T-helper 1 cell treated with Interleukin-12 subunit alpha and Interleukin-12 subunit beta and Interleukin-4 antibody, amounts not matched to agents 30 μg/mL and 1 μg/mL, for 36 hours (primary cell): ENCODE measurements at regions not wholly inside any gene's neighbourhood (a gene's known extent, or its start where the extent isn't known, plus 50 kb on each side); places are given as distances from the start of the nearest gene placed in this dataset.

Experiments used
- H3K27ac Mint-ChIP-seq: one replicate; pipeline ENCODE4 v1.8.0; 2021; ENCODE audit warnings: mild to moderate bottlenecking, mixed read lengths
- H3K27me3 Mint-ChIP-seq: one replicate; pipeline ENCODE4 v1.8.0; 2021; ENCODE audit warnings: low read depth, mixed read lengths
- H3K36me3 Mint-ChIP-seq: one replicate; pipeline ENCODE4 v1.8.0; 2021; ENCODE audit warnings: low read depth, mixed read lengths
- H3K4me1 Mint-ChIP-seq: one replicate; pipeline ENCODE4 v1.8.0; 2021; ENCODE audit warnings: low read depth, mixed read lengths
- H3K4me3 Mint-ChIP-seq: one replicate; pipeline ENCODE4 v1.8.0; 2021; ENCODE audit warnings: mild to moderate bottlenecking, moderate library complexity, mixed read lengths
- H3K9me3 Mint-ChIP-seq: one replicate; pipeline ENCODE4 v1.8.0; 2021; ENCODE audit warnings: mixed read lengths

GRCh38 chr11:111059726-111060125 is 185.8 kb upstream of the POU2AF2 start:
- no peak overlapping the region for H3K27ac Mint-ChIP-seq
- no peaks in the 10 kb centered on the region for H3K36me3 Mint-ChIP-seq
- H3K9me3 Mint-ChIP-seq, result no peaks in the 10 kb centered on the region
- no peaks in the 10 kb centered on the region for H3K27me3 Mint-ChIP-seq
- no peak overlapping the region for H3K4me3 Mint-ChIP-seq
- no peaks in the 10 kb centered on the region for H3K4me1 Mint-ChIP-seq

GRCh38 chr11:111049131-111049530 is 196.4 kb upstream of the POU2AF2 start:
- H3K4me1 Mint-ChIP-seq, result no peaks in the 10 kb centered on the region
- no peaks in the 10 kb centered on the region for H3K9me3 Mint-ChIP-seq
- H3K36me3 Mint-ChIP-seq, result no peaks in the 10 kb centered on the region
- no peak overlapping the region for H3K4me3 Mint-ChIP-seq
- no peak overlapping the region for H3K27ac Mint-ChIP-seq
- no peaks in the 10 kb centered on the region for H3K27me3 Mint-ChIP-seq

GRCh38 chr11:111047374-111047773 is 198.2 kb upstream of the POU2AF2 start:
- H3K9me3 Mint-ChIP-seq, result no peaks in the 10 kb centered on the region
- H3K4me1 Mint-ChIP-seq, result no peaks in the 10 kb centered on the region
- no peak overlapping the region for H3K4me3 Mint-ChIP-seq
- H3K36me3 Mint-ChIP-seq, result no peaks in the 10 kb centered on the region
- no peaks in the 10 kb centered on the region for H3K27me3 Mint-ChIP-seq
- no peak overlapping the region for H3K27ac Mint-ChIP-seq

- H3K36me3 Mint-ChIP-seq, result no peaks in the 10 kb centered on the region
- no peaks in the 10 kb centered on the region for H3K9me3 Mint-ChIP-seq
- no peak overlapping the region for H3K4me3 Mint-ChIP-seq
- H3K27me3 Mint-ChIP-seq, result no peaks in the 10 kb centered on the region
- H3K4me1 Mint-ChIP-seq, result no peaks in the 10 kb centered on the region
- no peak overlapping the region for H3K27ac Mint-ChIP-seq
Observed at GRCh38 chr11:111046291-111046690, 199.2 kb upstream of the POU2AF2 start.

GRCh38 chr11:111045874-111046273 is 199.7 kb upstream of the POU2AF2 start:
- no peaks in the 10 kb centered on the region for H3K9me3 Mint-ChIP-seq
- no peaks in the 10 kb centered on the region for H3K4me1 Mint-ChIP-seq
- no peak overlapping the region for H3K4me3 Mint-ChIP-seq
- no peaks in the 10 kb centered on the region for H3K36me3 Mint-ChIP-seq
- H3K27me3 Mint-ChIP-seq, result no peaks in the 10 kb centered on the region
- H3K27ac Mint-ChIP-seq, result no peak overlapping the region

GRCh38 chr11:111045407-111045803 is 200.1 kb upstream of the POU2AF2 start:
- no peaks in the 10 kb centered on the region for H3K9me3 Mint-ChIP-seq
- no peaks in the 10 kb centered on the region for H3K27me3 Mint-ChIP-seq
- no peaks in the 10 kb centered on the region for H3K36me3 Mint-ChIP-seq
- H3K4me1 Mint-ChIP-seq, result no peaks in the 10 kb centered on the region
- no peak overlapping the region for H3K27ac Mint-ChIP-seq
- H3K4me3 Mint-ChIP-seq, result no peak overlapping the region

- no peak overlapping the region for H3K27ac Mint-ChIP-seq
- H3K9me3 Mint-ChIP-seq, result no peaks in the 10 kb centered on the region
- no peaks in the 10 kb centered on the region for H3K4me1 Mint-ChIP-seq
- no peak overlapping the region for H3K4me3 Mint-ChIP-seq
- no peaks in the 10 kb centered on the region for H3K27me3 Mint-ChIP-seq
- H3K36me3 Mint-ChIP-seq, result no peaks in the 10 kb centered on the region
Observed at GRCh38 chr11:111044751-111045406, 200.6 kb upstream of the POU2AF2 start.

GRCh38 chr11:111039982-111040381 is 205.5 kb upstream of the POU2AF2 start:
- Mint-ChIP-seq H3K4me1 (no peaks in the 10 kb centered on the region), H3K27ac (no peak overlapping the region), H3K27me3 (no peaks in the 10 kb centered on the region), H3K9me3 (no peaks in the 10 kb centered on the region), H3K4me3 (no peak overlapping the region), H3K36me3 (no peaks in the 10 kb centered on the region)

- Mint-ChIP-seq H3K4me1 (no peaks in the 10 kb centered on the region), H3K27me3 (no peaks in the 10 kb centered on the region), H3K27ac (no peak overlapping the region), H3K4me3 (no peak overlapping the region), H3K36me3 (no peaks in the 10 kb centered on the region), H3K9me3 (no peaks in the 10 kb centered on the region)
Observed at GRCh38 chr11:111035746-111036145, 209.8 kb upstream of the POU2AF2 start.

- Mint-ChIP-seq H3K27me3 (no peaks in the 10 kb centered on the region), H3K4me1 (no peaks in the 10 kb centered on the region), H3K4me3 (no peak overlapping the region), H3K27ac (no peak overlapping the region), H3K36me3 (no peaks in the 10 kb centered on the region), H3K9me3 (no peaks in the 10 kb centered on the region)
Observed at GRCh38 chr11:111026241-111026640, 219.3 kb upstream of the POU2AF2 start.

- no peaks in the 10 kb centered on the region for H3K36me3 Mint-ChIP-seq
- no peak overlapping the region for H3K27ac Mint-ChIP-seq
- no peaks in the 10 kb centered on the region for H3K27me3 Mint-ChIP-seq
- H3K9me3 Mint-ChIP-seq, result no peaks in the 10 kb centered on the region
- H3K4me1 Mint-ChIP-seq, result no peaks in the 10 kb centered on the region
- H3K4me3 Mint-ChIP-seq, result no peak overlapping the region
Observed at GRCh38 chr11:111021131-111021530, 224.4 kb upstream of the POU2AF2 start.

- Mint-ChIP-seq H3K4me3 (no peak overlapping the region), H3K27ac (no peak overlapping the region), H3K27me3 (no peaks in the 10 kb centered on the region), H3K9me3 (no peaks in the 10 kb centered on the region), H3K36me3 (no peaks in the 10 kb centered on the region), H3K4me1 (no peaks in the 10 kb centered on the region)
Observed at GRCh38 chr11:111019871-111020670, 225.5 kb upstream of the POU2AF2 start.

- Mint-ChIP-seq H3K9me3 (no peaks in the 10 kb centered on the region), H3K27ac (no peak overlapping the region), H3K36me3 (no peaks in the 10 kb centered on the region), H3K4me3 (no peak overlapping the region), H3K27me3 (no peaks in the 10 kb centered on the region), H3K4me1 (no peaks in the 10 kb centered on the region)
Observed at GRCh38 chr11:111019451-111019850, 226.1 kb upstream of the POU2AF2 start.

- no peaks in the 10 kb centered on the region for H3K4me1 Mint-ChIP-seq
- H3K27ac Mint-ChIP-seq, result no peak overlapping the region
- H3K9me3 Mint-ChIP-seq, result no peaks in the 10 kb centered on the region
- H3K4me3 Mint-ChIP-seq, result no peak overlapping the region
- H3K27me3 Mint-ChIP-seq, result no peaks in the 10 kb centered on the region
- no peaks in the 10 kb centered on the region for H3K36me3 Mint-ChIP-seq
Observed at GRCh38 chr11:111018566-111018965, 227.0 kb upstream of the POU2AF2 start.

GRCh38 chr11:111012491-111012890 is 233.0 kb upstream of the POU2AF2 start:
- Mint-ChIP-seq H3K27me3 (no peaks in the 10 kb centered on the region), H3K27ac (no peak overlapping the region)

More at GRCh38 chr11:111012491-111012890, 233.0 kb upstream of the POU2AF2 start:
- no peaks in the 10 kb centered on the region for H3K9me3 Mint-ChIP-seq
- H3K4me1 Mint-ChIP-seq, result no peaks in the 10 kb centered on the region
- no peaks in the 10 kb centered on the region for H3K36me3 Mint-ChIP-seq
- no peak overlapping the region for H3K4me3 Mint-ChIP-seq
